H7 (cell line): ENCODE measurements at regions not wholly inside any gene's neighbourhood (a gene's known extent, or its start where the extent isn't known, plus 50 kb on each side); places are given as distances from the start of the nearest gene placed in this dataset.

Experiments
- DNase-seq: peaks from one replicate; pipeline ENCODE4 v3.0.0; 2012
- H3K27me3 ChIP-seq: 2 replicates; pipeline ENCODE4 v1.6.0; 2011; ENCODE audit warnings: mild to moderate bottlenecking, low read length; ENCODE audit not compliant: control insufficient read depth, insufficient read depth
- H3K36me3 ChIP-seq: replicated peaks from 2 replicates; pipeline ENCODE4 v1.5.1; 2011; ENCODE audit warnings: low read length; ENCODE audit not compliant: control insufficient read depth, insufficient read depth
- H3K4me3 ChIP-seq: 2 replicates; pipeline ENCODE4 v1.5.1; 2011; ENCODE audit warnings: low read depth, mild to moderate bottlenecking, control low read depth, low read length, moderate library complexity; ENCODE audit not compliant: insufficient read depth

GRCh38 chr6:165799391-165800153, 136.5 kb upstream of the PDE10A start:
- no peaks in the 10 kb centered on the region for H3K36me3 ChIP-seq
- peaks cover 15% of the 10 kb centered on the region for H3K27me3 ChIP-seq
- DNase-seq, result no peak
- no peak overlapping the region for H3K4me3 ChIP-seq

- DNase-seq, result no peak
- peaks cover 10% of the 10 kb centered on the region for H3K27me3 ChIP-seq
- no peaks in the 10 kb centered on the region for H3K36me3 ChIP-seq
- H3K4me3 ChIP-seq, result no peak overlapping the region
Observed at GRCh38 chr6:165798991-165799390, 135.9 kb upstream of the PDE10A start.

DNA sequence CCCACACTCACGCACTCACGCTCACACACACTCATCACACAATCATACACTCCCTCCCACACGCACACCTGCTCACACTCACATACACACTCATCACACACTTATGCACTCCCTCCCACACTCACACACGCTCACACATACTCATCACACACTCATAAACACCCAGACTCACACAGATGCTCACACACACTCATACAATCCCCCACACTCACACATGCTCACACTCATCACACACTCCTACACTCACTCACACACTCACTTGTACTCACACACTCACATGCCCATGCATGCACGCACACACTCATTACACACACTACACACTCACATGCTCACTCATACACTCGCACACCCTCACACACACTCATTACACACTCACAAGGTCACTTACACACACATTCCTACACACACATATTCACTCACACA, 131.1 kb upstream of the PDE10A start:
- Histone ChIP-seq H3K4me3 (no peak overlapping the region), H3K36me3 (no peaks in the 10 kb centered on the region), H3K27me3 (no peaks in the 10 kb centered on the region)
- no peak for DNase-seq

GRCh38 chr6:165793287-165793825, 130.3 kb upstream of the PDE10A start:
- Histone ChIP-seq H3K27me3 (no peaks in the 10 kb centered on the region), H3K36me3 (no peaks in the 10 kb centered on the region)

GRCh38 chr6:165791876-165792437, 128.9 kb upstream of the PDE10A start:
- DNase-seq, result no peak
- Histone ChIP-seq H3K4me3 (no peak overlapping the region), H3K36me3 (no peaks in the 10 kb centered on the region), H3K27me3 (no peaks in the 10 kb centered on the region)

More at GRCh38 chr6:165793287-165793825, 130.3 kb upstream of the PDE10A start:
- no peak for DNase-seq
- no peak overlapping the region for H3K4me3 ChIP-seq

DNA sequence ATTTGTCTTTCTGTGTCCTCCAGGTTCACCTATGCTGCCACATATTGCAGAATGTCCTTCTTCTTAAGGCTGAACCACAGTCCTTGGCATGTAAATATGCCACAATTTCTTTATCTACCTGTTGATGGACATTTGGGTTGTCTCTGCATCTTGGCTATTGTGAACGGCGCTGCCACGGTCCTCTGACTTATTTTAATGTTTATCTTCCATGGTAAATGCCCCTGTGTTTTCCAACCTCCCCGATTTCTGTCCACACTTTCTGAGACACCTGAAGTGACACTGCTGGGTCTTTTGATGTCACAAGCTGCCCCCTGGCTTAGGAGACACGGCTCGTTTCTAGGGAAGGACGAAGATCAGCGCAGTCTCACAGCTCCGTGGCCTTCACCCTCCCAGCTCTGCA, 128.3 kb upstream of the PDE10A start:
- H3K27me3 ChIP-seq, result no peaks in the 10 kb centered on the region
- H3K36me3 ChIP-seq, result no peaks in the 10 kb centered on the region
- no peak for DNase-seq
- no peak overlapping the region for H3K4me3 ChIP-seq

GRCh38 chr6:165782812-165783211, 119.8 kb upstream of the PDE10A start:
- H3K27me3 ChIP-seq, result no peaks in the 10 kb centered on the region
- no peak for DNase-seq
- no peak overlapping the region for H3K4me3 ChIP-seq
- H3K36me3 ChIP-seq, result no peaks in the 10 kb centered on the region

- Histone ChIP-seq H3K4me3 (no peak overlapping the region), H3K36me3 (no peaks in the 10 kb centered on the region), H3K27me3 (peaks cover 1% of the 10 kb centered on the region; the same call in 1 of the 2 replicates)
- DNase-seq, result no peak
Observed at GRCh38 chr6:165782134-165782533, 119.1 kb upstream of the PDE10A start.

GRCh38 chr6:165777680-165778079, 114.6 kb upstream of the PDE10A start:
- no peaks in the 10 kb centered on the region for H3K36me3 ChIP-seq
- H3K27me3 ChIP-seq, result peaks cover 3% of the 10 kb centered on the region; the same call in 1 of the 2 replicates
- DNase-seq, result no peak
- H3K4me3 ChIP-seq, result no peak overlapping the region

DNA sequence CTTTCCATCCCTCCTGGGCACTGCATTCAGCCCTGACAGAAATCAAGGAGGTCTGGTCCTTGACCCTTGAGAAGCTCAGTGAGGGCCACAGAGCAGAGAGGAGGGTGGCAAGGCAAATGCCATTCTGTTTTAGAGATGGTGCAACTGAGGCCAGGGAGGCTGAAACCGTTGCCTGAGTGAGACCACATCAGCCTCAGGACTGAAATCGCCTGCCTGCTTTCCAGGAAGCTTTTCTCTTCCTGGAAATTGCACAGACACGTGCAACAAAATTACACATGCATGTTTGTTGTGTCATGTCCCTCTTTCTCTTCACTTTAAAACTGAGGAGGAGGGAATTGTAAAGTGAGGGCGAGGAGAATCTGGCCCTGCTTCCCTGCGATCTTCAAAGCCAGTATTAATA, 113.7 kb upstream of the PDE10A start:
- no peak overlapping the region for H3K4me3 ChIP-seq
- H3K27me3 ChIP-seq, result peaks cover 3% of the 10 kb centered on the region; the same call in 1 of the 2 replicates
- no peak for DNase-seq
- no peaks in the 10 kb centered on the region for H3K36me3 ChIP-seq

GRCh38 chr6:165775721-165776120, 112.7 kb upstream of the PDE10A start:
- no peak overlapping the region for H3K4me3 ChIP-seq
- H3K27me3 ChIP-seq, result peaks cover 3% of the 10 kb centered on the region; the same call in 1 of the 2 replicates
- no peaks in the 10 kb centered on the region for H3K36me3 ChIP-seq
- no peak for DNase-seq

- H3K4me3 ChIP-seq, result no peak overlapping the region
- H3K27me3 ChIP-seq, result peaks cover 3% of the 10 kb centered on the region; the same call in 1 of the 2 replicates
- no peak for DNase-seq
- no peaks in the 10 kb centered on the region for H3K36me3 ChIP-seq
Observed at GRCh38 chr6:165774903-165775601, 112.0 kb upstream of the PDE10A start.

DNA sequence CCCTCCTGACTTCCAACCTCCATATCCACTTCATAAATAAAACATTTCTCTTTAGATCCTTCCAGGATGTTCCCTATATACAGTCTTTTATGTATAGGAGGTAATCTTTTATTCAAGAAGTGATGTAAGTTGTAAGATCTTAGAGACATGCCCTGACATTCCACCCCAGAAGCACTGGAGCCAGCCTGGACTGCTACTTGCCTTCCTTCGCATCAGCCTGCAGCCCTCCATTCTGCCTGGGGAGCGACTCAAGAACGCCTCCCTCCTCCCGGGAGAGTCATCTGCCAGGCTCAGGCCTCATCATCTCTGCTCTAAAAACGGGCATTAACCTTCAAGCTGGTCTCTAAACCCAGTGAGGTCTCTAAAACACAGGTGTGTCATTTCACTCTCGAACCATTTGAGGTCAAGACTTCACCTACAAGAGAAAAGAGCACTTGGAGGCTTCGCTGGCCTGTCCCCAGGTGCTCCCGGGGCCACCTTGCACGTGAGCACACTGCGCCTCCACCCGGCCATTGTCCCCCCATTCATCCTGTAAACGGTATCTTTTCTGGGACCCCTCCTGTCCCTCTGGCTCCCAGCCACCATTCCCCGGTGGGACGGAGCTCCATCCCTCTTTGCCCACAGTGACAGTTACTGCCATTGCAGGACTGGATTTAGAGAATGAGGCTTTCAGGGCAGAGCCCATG, 107.5 kb upstream of the PDE10A start:
- Histone ChIP-seq H3K4me3 (no peak overlapping the region), H3K27me3 (peaks cover 1% of the 10 kb centered on the region; the same call in 1 of the 2 replicates), H3K36me3 (no peaks in the 10 kb centered on the region)
- DNase-seq, result peak; percentile 41

GRCh38 chr6:165769884-165770283, 106.8 kb upstream of the PDE10A start:
- H3K36me3 ChIP-seq, result no peaks in the 10 kb centered on the region

More at GRCh38 chr6:165769884-165770283, 106.8 kb upstream of the PDE10A start:
- peaks cover 1% of the 10 kb centered on the region; the same call in 1 of the 2 replicates for H3K27me3 ChIP-seq
- DNase-seq, result no peak
- H3K4me3 ChIP-seq, result no peak overlapping the region
